ENCODE measurements at regions not wholly inside any gene's neighbourhood (a gene's known extent, or its start where the extent isn't known, plus 50 kb on each side); places are given as distances from the start of the nearest gene placed in this dataset.
"Not testable (repeated sequence)": the region's sequence is repeated elsewhere in the genome, so short reads cannot be mapped to it uniquely, and the experiment has no call there.

GRCh38 chr5:75799695-75800094, 82.5 kb upstream of the POC5 start:
- 72 to 87% methylated on average over 3 to 5 of the region's 6 CpGs for WGBS, 2 experiments (ENCODE audit: insufficient coverage in 2 of 2)
- H3K4me3 ChIP-seq (ENCODE audit: extremely low read depth, insufficient read depth, low read length, poor library complexity, severe bottlenecking); H3K27ac ChIP-seq (ENCODE audit: low read depth, low read length, severe bottlenecking); H3K4me1 ChIP-seq (ENCODE audit: control insufficient read depth, insufficient read depth, low read length, poor library complexity, severe bottlenecking); H3K9me3 ChIP-seq (ENCODE audit: control insufficient read depth, low read length); H3K36me3 ChIP-seq (ENCODE audit: control insufficient read depth, insufficient read depth, low read length): not testable (repeated sequence)

GRCh38 chr5:75769338-75769737, 52.1 kb upstream of the POC5 start:
- no CpG with 5 or more reads among the region's 3 CpGs for WGBS, 2 experiments (ENCODE audit: insufficient coverage in 2 of 2)
- not testable (repeated sequence) for H3K36me3 ChIP-seq (ENCODE audit: control insufficient read depth, insufficient read depth, low read length); H3K27ac ChIP-seq (ENCODE audit: low read depth, low read length, severe bottlenecking); H3K9me3 ChIP-seq (ENCODE audit: control insufficient read depth, low read length); H3K4me3 ChIP-seq (ENCODE audit: extremely low read depth, insufficient read depth, low read length, poor library complexity, severe bottlenecking); H3K4me1 ChIP-seq (ENCODE audit: control insufficient read depth, insufficient read depth, low read length, poor library complexity, severe bottlenecking)
